GM12891 (cell line): ENCODE measurements at regions not wholly inside any gene's neighbourhood (a gene's known extent, or its start where the extent isn't known, plus 50 kb on each side); places are given as distances from the start of the nearest gene placed in this dataset.

ENCODE experiments used
- POLR2A ChIP-seq: IDR thresholded peaks from 2 replicates; pipeline ENCODE4 v1.6.1; 2011; ENCODE audit warnings: low read depth, low read length, control low read depth
- POLR2AphosphoS5 ChIP-seq: IDR thresholded peaks from 2 replicates; pipeline ENCODE4 v1.6.1; 2011; ENCODE audit warnings: low read depth, low read length, control low read depth

DNA sequence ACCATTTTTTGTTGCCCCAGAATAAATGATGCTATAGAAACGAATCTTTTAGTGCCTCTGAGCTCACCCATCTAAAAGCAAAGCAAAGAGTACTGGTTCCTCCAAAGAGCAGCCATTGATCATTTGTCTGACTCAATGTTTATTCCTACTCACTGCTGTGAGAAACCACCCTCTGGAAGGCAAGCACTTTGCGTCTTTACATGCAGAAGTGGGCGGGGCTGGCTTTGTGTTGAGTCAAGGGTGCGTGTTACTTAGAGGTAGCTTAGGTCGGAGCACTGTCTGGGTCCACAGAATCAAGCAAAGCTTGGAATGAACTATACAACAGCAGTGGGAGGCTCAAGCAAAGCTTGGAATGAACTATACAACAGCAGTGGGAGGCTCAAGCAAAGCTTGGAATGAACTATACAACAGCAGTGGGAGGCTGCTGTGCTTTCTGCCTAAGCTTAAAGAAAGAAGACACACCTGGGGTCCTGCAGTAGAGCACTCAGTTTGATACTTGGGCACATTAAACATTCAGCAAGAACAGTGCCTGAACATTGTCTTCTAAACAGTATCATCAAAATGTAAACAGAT lies 77.2 kb upstream of the PRICKLE1 start:
- no peak for TF ChIP-seq POLR2A
- no peak for TF ChIP-seq POLR2AphosphoS5
